Neural progenitor cell (in vitro differentiated cells): ENCODE measurements at regions not wholly inside any gene's neighbourhood (a gene's known extent, or its start where the extent isn't known, plus 50 kb on each side); places are given as distances from the start of the nearest gene placed in this dataset.

ENCODE experiments used
- DNase-seq: peaks from one replicate; pipeline ENCODE4 v3.0.0-alpha.2; 2016; ENCODE audit warnings: low spot score
- H2AFZ ChIP-seq: fragments of 200-600 bp; sonication (generic); replicated peaks from 2 replicates; pipeline ENCODE4 v1.6.1; 2016; ENCODE audit warnings: antibody characterized with exemption
- H3F3A ChIP-seq: fragments of 200-600 bp; sonication (generic); 2 replicates; pipeline ENCODE4 v1.6.1; 2016; ENCODE audit warnings: antibody characterized with exemption, low read depth
- H3K27ac ChIP-seq: fragments of 200-600 bp; sonication (generic); 2 replicates; pipeline ENCODE4 v1.5.1; 2016; ENCODE audit warnings: mild to moderate bottlenecking
- H3K27me3 ChIP-seq: fragments of 200-600 bp; sonication (generic); 2 replicates; pipeline ENCODE4 v1.6.1; 2016; ENCODE audit warnings: mild to moderate bottlenecking, moderate library complexity
- H3K36me3 ChIP-seq: fragments of 200-600 bp; sonication (generic); 2 replicates; pipeline ENCODE4 v1.5.1; 2016
- H3K4me1 ChIP-seq: fragments of 200-600 bp; sonication (generic); 2 replicates; pipeline ENCODE4 v1.6.1; 2016; ENCODE audit warnings: mixed run types
- H3K4me2 ChIP-seq: fragments of 200-600 bp; sonication (generic); 2 replicates; pipeline ENCODE4 v1.6.1; 2016
- H3K4me3 ChIP-seq: fragments of 200-600 bp; sonication (generic); 2 replicates; pipeline ENCODE4 v1.5.1; 2016
- H3K79me2 ChIP-seq: fragments of 200-600 bp; sonication (generic); 2 replicates; pipeline ENCODE4 v1.6.1; 2016; ENCODE audit warnings: low read depth
- H3K9ac ChIP-seq: fragments of 200-600 bp; sonication (generic); 2 replicates; pipeline ENCODE4 v1.6.1; 2016
- H3K9me3 ChIP-seq: fragments of 200-600 bp; sonication (generic); 2 replicates; pipeline ENCODE4 v1.5.1; 2016; ENCODE audit warnings: low read depth
- H4K20me1 ChIP-seq: fragments of 200-600 bp; sonication (generic); 2 replicates; pipeline ENCODE4 v1.6.1; 2016; ENCODE audit warnings: low read depth
- H3K27ac Mint-ChIP-seq: 3 replicates; pipeline ENCODE4 v1.8.0; 2021; ENCODE audit warnings: mixed read lengths
- H3K27me3 Mint-ChIP-seq: 2 replicates; pipeline ENCODE4 v1.8.0; 2022; ENCODE audit warnings: low read depth, mild to moderate bottlenecking, inconsistent platforms, moderate library complexity, mixed read lengths; ENCODE audit not compliant: insufficient read depth
- H3K36me3 Mint-ChIP-seq: 3 replicates; pipeline ENCODE4 v1.8.0; 2021; ENCODE audit warnings: mixed read lengths
- H3K4me1 Mint-ChIP-seq: 3 replicates; pipeline ENCODE4 v1.8.0; 2021; ENCODE audit warnings: mixed read lengths
- H3K4me3 Mint-ChIP-seq: 3 replicates; pipeline ENCODE4 v1.8.0; 2021; ENCODE audit warnings: mild to moderate bottlenecking, moderate library complexity, mixed read lengths
- H3K9me3 Mint-ChIP-seq: 3 replicates; pipeline ENCODE4 v1.8.0; 2020; ENCODE audit warnings: mixed read lengths
- EZH2 ChIP-seq: fragments of 200-600 bp; sonication (generic); IDR thresholded peaks from 2 replicates; pipeline ENCODE4 v1.6.1; 2017; ENCODE audit warnings: antibody characterized with exemption, mild to moderate bottlenecking, moderate library complexity
- EZH2phosphoT487 ChIP-seq: fragments of 200-600 bp; sonication (generic); IDR thresholded peaks from 2 replicates; pipeline ENCODE4 v1.6.1; 2017; ENCODE audit warnings: antibody characterized with exemption
- TF ChIP-seq, protein P1 (sequence below): fragments of 200-600 bp; sonication (generic); IDR thresholded peaks from 2 replicates; pipeline ENCODE4 v1.5.1; 2017; ENCODE audit warnings: antibody characterized with exemption, mild to moderate bottlenecking

DNA sequence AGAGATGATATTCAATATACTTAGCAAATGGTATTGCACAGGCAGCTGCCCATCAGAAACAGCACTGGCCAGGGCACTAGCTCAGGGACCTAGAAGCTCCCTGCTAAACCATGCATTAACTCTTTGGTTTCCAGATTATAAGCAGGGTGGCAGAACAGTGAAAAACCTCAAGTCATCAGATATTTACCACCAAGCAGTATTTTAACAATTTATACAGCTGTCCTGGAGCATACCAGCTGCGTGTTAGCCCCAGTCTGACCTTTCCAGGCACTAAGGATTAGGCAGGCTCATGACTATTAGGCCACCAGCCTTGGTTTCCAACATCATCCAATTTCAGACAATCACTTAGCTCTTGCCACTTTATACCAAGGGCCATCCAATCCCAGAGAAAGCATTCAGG lies 326.5 kb downstream of the CAAP1 start:
- Histone ChIP-seq H4K20me1 (no peaks in the 10 kb centered on the region), H3K4me3 (no peak overlapping the region), H3K9ac (no peak overlapping the region), H3K27me3 (no peaks in the 10 kb centered on the region), H3K36me3 (no peaks in the 10 kb centered on the region), H3F3A (no peaks in the 10 kb centered on the region), H3K4me2 (no peak overlapping the region), H3K4me1 (peaks cover 16% of the 10 kb centered on the region), H3K79me2 (no peaks in the 10 kb centered on the region), H3K27ac (no peak overlapping the region), H2AFZ (no peak overlapping the region), H3K9me3 (no peaks in the 10 kb centered on the region)
- no peaks in the 10 kb centered on the region for H3K27me3 Mint-ChIP-seq
- peaks cover 4% of the 10 kb centered on the region for H3K4me1 Mint-ChIP-seq
- no peak overlapping the region for H3K27ac Mint-ChIP-seq
- H3K9me3 Mint-ChIP-seq = no peaks in the 10 kb centered on the region
- H3K36me3 Mint-ChIP-seq = no peaks in the 10 kb centered on the region
- H3K4me3 Mint-ChIP-seq = no peak overlapping the region
- TF ChIP-seq, protein P1, sequence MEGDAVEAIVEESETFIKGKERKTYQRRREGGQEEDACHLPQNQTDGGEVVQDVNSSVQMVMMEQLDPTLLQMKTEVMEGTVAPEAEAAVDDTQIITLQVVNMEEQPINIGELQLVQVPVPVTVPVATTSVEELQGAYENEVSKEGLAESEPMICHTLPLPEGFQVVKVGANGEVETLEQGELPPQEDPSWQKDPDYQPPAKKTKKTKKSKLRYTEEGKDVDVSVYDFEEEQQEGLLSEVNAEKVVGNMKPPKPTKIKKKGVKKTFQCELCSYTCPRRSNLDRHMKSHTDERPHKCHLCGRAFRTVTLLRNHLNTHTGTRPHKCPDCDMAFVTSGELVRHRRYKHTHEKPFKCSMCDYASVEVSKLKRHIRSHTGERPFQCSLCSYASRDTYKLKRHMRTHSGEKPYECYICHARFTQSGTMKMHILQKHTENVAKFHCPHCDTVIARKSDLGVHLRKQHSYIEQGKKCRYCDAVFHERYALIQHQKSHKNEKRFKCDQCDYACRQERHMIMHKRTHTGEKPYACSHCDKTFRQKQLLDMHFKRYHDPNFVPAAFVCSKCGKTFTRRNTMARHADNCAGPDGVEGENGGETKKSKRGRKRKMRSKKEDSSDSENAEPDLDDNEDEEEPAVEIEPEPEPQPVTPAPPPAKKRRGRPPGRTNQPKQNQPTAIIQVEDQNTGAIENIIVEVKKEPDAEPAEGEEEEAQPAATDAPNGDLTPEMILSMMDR = no peak
- TF ChIP-seq EZH2phosphoT487 (no peak), EZH2 (no peak)
- DNase-seq = no peak

DNA sequence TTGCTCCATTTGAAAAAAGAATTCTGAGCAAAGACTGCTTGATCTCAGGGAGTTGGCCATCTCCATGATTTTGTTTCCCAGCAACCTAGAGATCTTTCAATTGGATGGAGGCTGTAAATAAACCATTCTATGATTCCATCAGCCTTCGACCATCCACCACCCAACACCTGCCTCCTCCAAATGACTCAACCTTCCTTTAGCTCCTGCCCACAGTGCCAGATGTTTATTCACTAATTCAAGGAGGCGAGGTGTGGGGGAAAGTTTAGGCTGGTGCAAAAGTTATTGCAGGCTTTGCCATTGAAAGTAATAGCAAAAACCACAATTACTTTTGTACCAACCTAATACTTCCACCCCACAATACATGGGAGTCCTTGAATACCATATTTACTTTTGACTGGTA lies 327.5 kb downstream of the CAAP1 start:
- Histone ChIP-seq H4K20me1 (no peaks in the 10 kb centered on the region), H3K79me2 (no peaks in the 10 kb centered on the region), H2AFZ (no peak overlapping the region), H3K9ac (no peak overlapping the region), H3K27me3 (no peaks in the 10 kb centered on the region), H3K4me1 (peaks cover 16% of the 10 kb centered on the region), H3K9me3 (no peaks in the 10 kb centered on the region), H3F3A (no peaks in the 10 kb centered on the region), H3K4me3 (no peak overlapping the region), H3K4me2 (no peak overlapping the region), H3K36me3 (no peaks in the 10 kb centered on the region), H3K27ac (no peak overlapping the region)
- DNase-seq = no peak
- Mint-ChIP-seq H3K36me3 (no peaks in the 10 kb centered on the region), H3K27me3 (no peaks in the 10 kb centered on the region), H3K27ac (no peak overlapping the region), H3K4me3 (no peak overlapping the region), H3K9me3 (no peaks in the 10 kb centered on the region), H3K4me1 (peaks cover 4% of the 10 kb centered on the region)
- TF ChIP-seq EZH2 (no peak), EZH2phosphoT487 (no peak)
- TF ChIP-seq, protein P1 = no peak

DNA sequence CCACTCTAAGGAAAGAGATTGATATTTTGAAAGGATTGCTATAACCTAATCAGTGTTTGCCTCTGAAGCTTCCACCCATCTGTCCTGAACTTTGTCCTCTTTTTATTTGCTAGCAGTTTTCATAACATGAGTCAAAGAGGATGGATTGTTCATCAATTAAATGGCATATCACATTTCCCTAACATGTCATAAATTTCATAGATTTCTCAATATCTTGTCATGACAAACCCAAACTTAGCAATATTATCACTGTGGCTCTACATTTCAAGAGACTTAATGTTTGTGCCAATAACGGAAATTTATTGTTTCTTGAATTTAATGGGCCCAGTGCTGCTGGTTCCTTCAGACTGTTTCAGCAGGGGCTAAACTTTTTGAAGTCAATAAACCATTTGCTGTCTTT lies 330.3 kb downstream of the CAAP1 start:
- Histone ChIP-seq H3K4me2 (no peak overlapping the region), H3K27me3 (no peaks in the 10 kb centered on the region), H3K9ac (no peak overlapping the region), H2AFZ (no peak overlapping the region), H3K36me3 (no peaks in the 10 kb centered on the region), H4K20me1 (no peaks in the 10 kb centered on the region), H3K4me3 (no peak overlapping the region), H3K27ac (no peak overlapping the region), H3F3A (no peaks in the 10 kb centered on the region), H3K9me3 (no peaks in the 10 kb centered on the region), H3K4me1 (peaks cover 16% of the 10 kb centered on the region), H3K79me2 (no peaks in the 10 kb centered on the region)
- H3K36me3 Mint-ChIP-seq = no peaks in the 10 kb centered on the region
- H3K27me3 Mint-ChIP-seq = no peaks in the 10 kb centered on the region
- H3K4me3 Mint-ChIP-seq = no peak overlapping the region
- H3K9me3 Mint-ChIP-seq = no peaks in the 10 kb centered on the region
- no peak for TF ChIP-seq EZH2
- no peak overlapping the region for H3K27ac Mint-ChIP-seq
- H3K4me1 Mint-ChIP-seq = peaks cover 4% of the 10 kb centered on the region
- no peak for DNase-seq

DNA sequence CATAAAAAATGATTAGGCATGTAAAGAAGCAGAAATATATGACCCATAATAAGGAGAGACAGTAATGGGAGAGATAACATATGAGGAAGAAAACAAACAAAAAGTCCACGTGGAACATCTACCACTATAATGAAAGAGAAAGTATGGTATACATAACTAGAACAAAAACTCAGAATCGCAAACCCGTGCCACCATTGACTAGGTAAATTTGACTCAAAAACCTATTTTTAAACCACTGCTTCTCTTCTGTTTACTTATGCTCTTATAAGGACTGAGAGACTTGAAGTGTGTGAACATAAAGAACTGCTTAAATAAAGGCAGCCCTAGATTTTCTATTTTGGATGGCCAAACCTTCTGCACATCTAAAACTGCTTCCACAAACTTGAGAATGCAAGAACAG lies 330.7 kb downstream of the CAAP1 start:
- H3K36me3 Mint-ChIP-seq = no peaks in the 10 kb centered on the region
- H3K4me3 ChIP-seq = no peak overlapping the region
- H3K36me3 ChIP-seq = no peaks in the 10 kb centered on the region
- no peak overlapping the region for H2AFZ ChIP-seq
- no peak for DNase-seq
- H3K9me3 ChIP-seq = no peaks in the 10 kb centered on the region
- no peak overlapping the region for H3K27ac Mint-ChIP-seq
- peaks cover 4% of the 10 kb centered on the region for H3K4me1 Mint-ChIP-seq
- no peak overlapping the region for H3K4me2 ChIP-seq
- H3K4me1 ChIP-seq = peaks cover 16% of the 10 kb centered on the region
- no peaks in the 10 kb centered on the region for H3F3A ChIP-seq
- H4K20me1 ChIP-seq = no peaks in the 10 kb centered on the region
- H3K27me3 Mint-ChIP-seq = no peaks in the 10 kb centered on the region
- H3K9ac ChIP-seq = no peak overlapping the region
- no peak overlapping the region for H3K27ac ChIP-seq
- H3K27me3 ChIP-seq = no peaks in the 10 kb centered on the region
- no peaks in the 10 kb centered on the region for H3K79me2 ChIP-seq
- TF ChIP-seq, protein P1 = no peak
- TF ChIP-seq EZH2 (no peak), EZH2phosphoT487 (no peak)
- no peaks in the 10 kb centered on the region for H3K9me3 Mint-ChIP-seq
- no peak overlapping the region for H3K4me3 Mint-ChIP-seq
